SH-SY5Y (cell line): ENCODE measurements at regions not wholly inside any gene's neighbourhood (a gene's known extent, or its start where the extent isn't known, plus 50 kb on each side); places are given as distances from the start of the nearest gene placed in this dataset.
A peak's percentile ranks its signal among the peaks of the same experiment; 100 is the strongest.

Experiments used
- GATA2 ChIP-seq: IDR thresholded peaks from 2 replicates; pipeline ENCODE4 v1.6.1; 2011; ENCODE audit warnings: mild to moderate bottlenecking, low read depth, low read length
- GATA3 ChIP-seq: IDR thresholded peaks from 2 replicates; pipeline ENCODE4 v1.6.1; 2011; ENCODE audit warnings: low read depth, mild to moderate bottlenecking, low read length, moderate library complexity

GRCh38 chr1:218494449-218494852 lies 149.3 kb downstream of the TGFB2 start:
- TF ChIP-seq GATA2 (no peak), GATA3 (no peak)

DNA sequence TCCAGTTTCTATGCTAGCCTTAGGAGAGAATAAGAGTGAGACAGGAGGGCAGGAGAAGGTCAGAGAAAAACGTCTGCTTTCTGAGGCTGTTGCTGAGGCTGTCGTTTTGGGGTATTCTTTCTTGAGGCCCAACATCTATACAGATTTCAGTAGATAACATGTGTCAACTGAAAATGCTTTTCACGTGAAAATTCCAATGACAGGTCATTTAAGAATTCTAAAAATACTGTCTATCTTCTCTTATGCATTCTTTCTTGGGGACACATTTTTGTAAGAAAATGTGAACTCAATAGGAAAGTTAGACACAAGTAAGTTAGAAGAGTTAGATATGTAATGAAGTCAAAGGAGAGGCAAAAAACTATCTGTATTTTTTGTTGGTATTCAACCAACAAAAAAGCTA lies 150.8 kb downstream of the TGFB2 start:
- TF ChIP-seq GATA2, result no peak
- no peak for TF ChIP-seq GATA3

DNA sequence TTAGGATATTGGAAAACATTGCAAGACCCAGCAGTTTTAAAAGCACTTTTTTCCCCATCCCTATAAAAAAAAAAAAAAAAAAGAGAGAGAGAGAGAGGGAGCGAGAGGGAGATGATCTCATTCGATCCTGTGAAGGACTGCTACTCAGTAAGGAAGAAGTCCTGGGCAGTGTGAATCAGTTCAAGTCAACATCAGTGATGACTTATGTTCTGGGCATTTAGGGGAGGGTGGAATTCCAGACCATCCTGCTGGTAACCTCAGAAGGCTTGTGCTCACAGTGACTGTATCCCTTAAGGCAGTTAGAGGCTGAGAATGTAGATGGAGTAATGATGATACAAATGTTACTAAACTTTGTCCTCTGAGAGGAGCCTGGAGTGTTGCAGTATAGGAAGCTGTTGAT lies 151.4 kb downstream of the TGFB2 start:
- TF ChIP-seq GATA2 (no peak), GATA3 (no peak)

GRCh38 chr1:218498056-218498938 lies 153.2 kb downstream of the TGFB2 start:
- TF ChIP-seq GATA3, result no peak
- no peak for TF ChIP-seq GATA2

GRCh38 chr1:218499011-218499691 lies 154.0 kb downstream of the TGFB2 start:
- no peak for TF ChIP-seq GATA3
- TF ChIP-seq GATA2, result no peak

- TF ChIP-seq GATA3 (no peak), GATA2 (no peak)
Measured at GRCh38 chr1:218499911-218500310, 154.8 kb downstream of the TGFB2 start.

DNA sequence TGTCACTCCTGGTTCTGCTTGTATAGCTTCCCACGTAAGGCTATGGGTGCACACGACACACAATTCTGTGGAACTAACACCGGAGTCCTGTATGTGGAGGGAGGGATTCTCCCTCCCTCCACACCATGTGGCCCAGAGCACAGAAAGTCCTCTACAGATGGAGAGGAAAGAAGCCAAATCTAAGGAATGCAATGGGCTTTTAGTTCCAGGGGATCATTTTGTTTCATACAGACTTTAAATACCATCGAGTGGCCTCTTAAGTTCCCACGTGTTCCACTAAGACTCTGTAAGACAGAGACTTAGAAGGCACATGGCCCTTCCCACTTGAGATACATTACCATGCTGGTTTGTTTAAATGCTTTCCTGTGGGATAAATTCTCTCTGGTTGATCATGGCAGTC lies 156.0 kb downstream of the TGFB2 start:
- no peak for TF ChIP-seq GATA2
- no peak for TF ChIP-seq GATA3

DNA sequence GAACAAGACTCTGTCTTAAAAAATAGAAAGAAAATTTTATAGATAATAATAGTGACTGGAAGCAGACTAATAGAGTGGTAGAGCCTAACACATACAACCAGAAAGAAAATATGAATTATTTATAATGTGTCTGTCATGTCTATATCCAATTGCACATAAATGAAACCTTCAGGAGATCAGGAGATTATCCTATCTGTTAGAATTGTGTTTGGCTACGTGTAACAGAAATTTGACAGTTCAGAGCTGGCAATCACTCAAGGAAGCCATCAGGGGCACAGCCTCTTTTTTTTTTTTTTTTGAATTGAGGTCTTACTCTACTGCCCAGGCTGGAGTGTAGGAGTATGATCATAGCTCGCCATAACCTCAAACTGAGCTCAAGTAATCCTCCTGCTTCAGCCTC lies 157.2 kb downstream of the TGFB2 start:
- TF ChIP-seq GATA2, result no peak
- TF ChIP-seq GATA3, result no peak

DNA sequence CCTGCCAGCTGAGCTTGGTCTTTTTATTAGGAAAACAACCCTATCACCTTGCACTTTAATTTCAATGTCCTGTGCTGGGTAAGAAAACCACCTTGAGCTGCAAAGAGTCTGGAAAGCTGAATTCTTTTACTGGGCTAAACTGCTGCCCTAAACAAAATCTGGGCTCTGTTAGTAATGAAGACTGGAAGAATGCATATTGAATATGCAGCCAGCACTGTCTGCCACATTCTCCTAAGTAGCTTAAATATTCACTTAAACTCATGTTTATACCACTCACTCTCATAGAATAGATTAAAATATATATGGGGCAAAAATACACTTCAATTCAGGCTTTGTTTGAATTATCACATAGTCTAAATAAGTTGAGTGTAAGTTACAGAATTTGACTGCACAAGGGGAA lies 158.0 kb downstream of the TGFB2 start:
- TF ChIP-seq GATA3 (no peak), GATA2 (no peak)

GRCh38 chr1:218507355-218508002 lies 162.3 kb downstream of the TGFB2 start:
- TF ChIP-seq GATA2 (no peak), GATA3 (no peak)

DNA sequence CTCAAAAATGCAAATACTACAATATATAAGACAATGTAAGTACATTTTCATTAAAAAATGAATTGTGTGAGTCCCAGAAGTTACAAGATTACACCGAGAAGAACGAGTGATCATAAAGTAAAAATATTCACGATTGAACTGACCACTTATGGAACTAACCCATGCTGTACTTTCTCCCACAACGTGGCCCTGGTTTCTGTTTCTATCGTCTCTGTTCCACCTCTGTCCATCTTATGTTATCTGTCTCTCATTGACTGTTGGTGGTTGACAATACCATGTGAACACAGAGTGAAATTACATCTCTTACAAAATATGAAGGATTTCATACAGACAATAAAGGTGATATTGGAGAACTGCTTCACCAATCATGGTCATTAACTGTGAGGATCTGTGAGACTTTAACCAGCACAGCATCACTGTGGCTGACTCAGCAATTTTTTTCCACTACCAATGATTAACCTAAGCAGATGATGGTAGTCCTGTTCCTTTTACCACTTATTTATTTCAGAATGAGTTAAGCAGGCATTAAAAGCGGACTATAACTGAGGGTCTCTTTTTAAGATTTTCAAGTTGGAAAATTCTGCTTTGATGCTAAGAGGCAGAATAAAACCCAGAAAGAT lies 165.1 kb downstream of the TGFB2 start:
- TF ChIP-seq GATA3, result no peak
- TF ChIP-seq GATA2, result no peak

DNA sequence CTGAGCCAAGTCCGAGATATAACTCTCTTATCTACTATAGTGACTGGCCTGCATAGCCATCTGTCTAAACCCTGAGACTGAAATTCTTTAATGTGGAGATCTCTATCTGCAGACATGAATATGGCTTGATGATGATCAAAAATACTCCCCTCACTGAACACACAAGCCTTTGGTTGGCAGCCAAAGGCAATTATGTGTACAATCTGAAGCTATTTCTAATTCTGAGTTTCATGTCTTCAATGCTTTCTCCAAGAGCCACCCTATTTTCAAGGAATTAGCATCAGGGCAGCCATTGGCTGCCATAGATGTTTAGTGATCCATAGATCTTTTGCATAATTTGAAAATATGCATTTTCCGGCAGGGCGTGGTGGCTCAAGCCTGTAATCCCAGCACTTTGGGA lies 168.2 kb downstream of the TGFB2 start:
- TF ChIP-seq GATA3, result peak; percentile 92
- TF ChIP-seq GATA2, result peak; percentile 89

DNA sequence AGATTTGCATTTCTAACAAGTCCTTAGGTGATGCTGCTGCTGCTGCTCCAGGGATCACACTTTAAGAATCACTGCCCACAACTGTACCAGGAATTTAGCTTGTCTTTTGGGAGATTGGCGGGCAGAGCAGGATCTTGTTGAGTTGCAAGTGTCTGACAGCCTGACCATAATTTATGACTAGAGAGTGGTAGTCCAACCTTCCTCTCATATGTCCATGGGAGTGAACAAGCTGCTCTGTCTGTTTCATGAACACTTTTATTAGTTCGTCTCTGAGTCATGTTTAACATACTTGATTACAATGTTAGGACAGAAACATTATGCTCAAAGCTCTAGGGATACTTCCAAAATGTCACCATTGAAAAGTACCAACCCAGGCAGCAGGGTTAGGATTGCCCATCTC lies 169.6 kb downstream of the TGFB2 start:
- TF ChIP-seq GATA3 (no peak), GATA2 (no peak)

DNA sequence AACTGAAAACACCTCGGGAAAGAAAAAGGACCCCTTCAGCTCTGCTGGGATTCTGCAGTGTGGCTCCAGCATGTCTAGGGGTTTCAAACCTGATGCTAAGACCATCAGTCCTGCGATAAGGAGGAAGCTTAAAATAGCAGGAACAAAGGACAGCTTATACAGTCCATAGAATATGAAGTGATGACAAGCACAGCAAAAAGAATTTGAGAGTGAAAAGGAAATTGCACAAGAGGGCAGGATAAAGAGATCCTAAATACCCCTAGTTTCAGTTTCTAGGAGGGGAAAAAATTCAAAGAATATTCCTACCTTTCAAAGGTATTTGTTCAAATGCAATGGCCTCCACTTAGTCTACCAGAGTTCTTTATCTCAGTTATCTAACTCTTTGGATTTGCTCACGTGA lies 171.4 kb downstream of the TGFB2 start:
- TF ChIP-seq GATA2 (0 out of 2 replicates have a peak, but pooled peaks have one; percentile 15), GATA3 (no peak)
